Right lobe of liver (tissue), 6 donors: ENCODE measurements at regions not wholly inside any gene's neighbourhood (a gene's known extent, or its start where the extent isn't known, plus 50 kb on each side); places are given as distances from the start of the nearest gene placed in this dataset.

Experiments used
- ATAC-seq, 4 donors: fragments of 200-7000 bp; cut with Tn5 transposase; one replicate each; pipeline ENCODE4 v1.9.1; 2020; ENCODE audit warnings: mild to moderate bottlenecking in 4 of 4, moderate library complexity in 4 of 4
- DNase-seq, 3 donors: peaks; one replicate each; pipeline ENCODE4 v3.0.0-alpha.2; 2020
- H3K27ac ChIP-seq, 3 donors: fragments of 200-600 bp; one replicate each; pipeline ENCODE4 v1.8.0; 2022
- H3K27me3 ChIP-seq, 2 donors: fragments of 200-600 bp; one replicate each; pipeline ENCODE4 v1.8.0; 2022
- H3K36me3 ChIP-seq, 4 donors: fragments of 200-600 bp; sonication (generic) in 1 of 4; one replicate each; pipeline versions ENCODE4 v1.5.1 to v1.8.0; 2017 to 2022; ENCODE audit warnings: control low read depth in 1 of 4
- H3K4me1 ChIP-seq, 4 donors: fragments of 200-600 bp; sonication (generic) in 1 of 4; one replicate each; pipeline versions ENCODE4 v1.5.1 to v1.8.0; 2017 to 2022; ENCODE audit warnings: control low read depth in 1 of 4
- H3K4me3 ChIP-seq, 3 donors: fragments of 200-600 bp; one replicate each; pipeline ENCODE4 v1.8.0; 2022
- H3K9me3 ChIP-seq, 4 donors: fragments of 200-600 bp; sonication (generic) in 1 of 4; one replicate each; pipeline versions ENCODE4 v1.5.1 to v1.8.0; 2017 to 2022; ENCODE audit warnings: control low read depth in 1 of 4
- CTCF ChIP-seq, 4 donors: fragments of 200-600 bp in 3 of 4; fragments of 450-650 bp in 1 of 4; IDR thresholded peaks; one replicate each; pipeline versions ENCODE4 v1.5.1 to v1.8.0; 2016 to 2022; ENCODE audit warnings: antibody characterized with exemption in 4 of 4, mild to moderate bottlenecking in 2 of 4
- POLR2A ChIP-seq: fragments of 450-650 bp; IDR thresholded peaks from one replicate; pipeline ENCODE4 v1.6.1; 2017; ENCODE audit warnings: antibody characterized with exemption, mild to moderate bottlenecking
- WGBS: methylation state at CpG from one replicate; pipeline ENCODE4 v1.1.6; 2018; ENCODE audit warnings: low coverage, low lambda C conversion rate; ENCODE audit not compliant: insufficient coverage; ENCODE audit errors: missing lambda C conversion rate; 5-methylcytosine and 5-hydroxymethylcytosine counted together
- intact Hi-C, 2 donors: fragments of 100-400 bp; cut with DNase I; formaldehyde crosslinking; loops; one replicate each; pipeline versions ENCODE4 v1.11.2 to v1.14.1; 2022
- donor health status: DM: no; HTN: yes; CAD: no.
- donor health status: DM: no; HTN: no; CAD: no.
- donor health status: DM: no; HTN: no; CAD: no.
- donor health status: DM: no; HTN: yes; CAD: no.
- donor health status: DM: no; HTN: yes; CAD: no.

GRCh38 chr2:60028849-60029565 lies 524.4 kb downstream of the BCL11A start:
- no peaks in the 10 kb centered on the region for H3K9me3 ChIP-seq
- TF ChIP-seq CTCF (IDR thresholded peaks at IDR 0.05) (no peak), POLR2A (no peak)
- no peaks in the 10 kb centered on the region for H3K27me3 ChIP-seq
- no peaks in the 10 kb centered on the region for H3K4me1 ChIP-seq
- intact Hi-C loops = no loop called here
- no peaks in the 10 kb centered on the region for H3K36me3 ChIP-seq
- no peak for ATAC-seq
- 16% methylated on average over 3 of the region's 3 CpGs for WGBS
- H3K4me3 ChIP-seq = no peak overlapping the region
- no peak for DNase-seq
- H3K27ac ChIP-seq = no peak overlapping the region

GRCh38 chr2:60025496-60025895 lies 528.0 kb downstream of the BCL11A start:
- no peak overlapping the region for H3K4me3 ChIP-seq
- DNase-seq = no peak
- TF ChIP-seq CTCF (IDR thresholded peaks at IDR 0.05) = no peak
- TF ChIP-seq POLR2A = no peak
- 79% methylated on average over 2 of the region's 2 CpGs for WGBS
- no peaks in the 10 kb centered on the region for H3K27me3 ChIP-seq
- no peaks in the 10 kb centered on the region for H3K4me1 ChIP-seq
- no peaks in the 10 kb centered on the region for H3K36me3 ChIP-seq
- intact Hi-C loops = no loop called here
- ATAC-seq = no peak
- no peaks in the 10 kb centered on the region for H3K9me3 ChIP-seq
- H3K27ac ChIP-seq = no peak overlapping the region

GRCh38 chr2:60023256-60023985 lies 530.0 kb downstream of the BCL11A start:
- TF ChIP-seq CTCF (IDR thresholded peaks at IDR 0.05) (no peak), POLR2A (no peak)
- Histone ChIP-seq H3K9me3 (no peaks in the 10 kb centered on the region), H3K4me1 (no peaks in the 10 kb centered on the region), H3K27ac (no peak overlapping the region), H3K36me3 (no peaks in the 10 kb centered on the region), H3K27me3 (no peaks in the 10 kb centered on the region), H3K4me3 (no peak overlapping the region)
- intact Hi-C loops = no loop called here
- ATAC-seq = no peak
- WGBS = 51% methylated on average over 5 of the region's 5 CpGs
- no peak for DNase-seq

- ATAC-seq = no peak
- intact Hi-C loops = no loop called here
- WGBS = 35% methylated on average over 2 of the region's 2 CpGs
Measured at GRCh38 chr2:60007671-60008070, 545.8 kb downstream of the BCL11A start.

More at GRCh38 chr2:60007671-60008070, 545.8 kb downstream of the BCL11A start:
- Histone ChIP-seq H3K4me1 (no peaks in the 10 kb centered on the region), H3K9me3 (no peaks in the 10 kb centered on the region), H3K36me3 (no peaks in the 10 kb centered on the region), H3K27me3 (no peaks in the 10 kb centered on the region), H3K27ac (no peak overlapping the region), H3K4me3 (no peak overlapping the region)
- TF ChIP-seq POLR2A (no peak), CTCF (IDR thresholded peaks at IDR 0.05) (no peak)
- DNase-seq = no peak
